HG02870 (cell line): ENCODE measurements at regions not wholly inside any gene's neighbourhood (a gene's known extent, or its start where the extent isn't known, plus 50 kb on each side); places are given as distances from the start of the nearest gene placed in this dataset.

Experiments used
- ATAC-seq: cut with Tn5 transposase; IDR thresholded peaks from one replicate; pipeline ENCODE4 v1.9.1; 2021; ENCODE audit warnings: mild to moderate bottlenecking, moderate library complexity; ENCODE audit not compliant: unreplicated experiment

GRCh38 chr10:78993261-78993945 is 75.4 kb upstream of the ZMIZ1 start:
- ATAC-seq, result no peak

- no peak for ATAC-seq
These were observed 72.6 kb upstream of the ZMIZ1 start for GRCh38 chr10:78995987-78996791.

GRCh38 chr10:78996792-78997129 is 72.0 kb upstream of the ZMIZ1 start:
- ATAC-seq, result no peak

DNA sequence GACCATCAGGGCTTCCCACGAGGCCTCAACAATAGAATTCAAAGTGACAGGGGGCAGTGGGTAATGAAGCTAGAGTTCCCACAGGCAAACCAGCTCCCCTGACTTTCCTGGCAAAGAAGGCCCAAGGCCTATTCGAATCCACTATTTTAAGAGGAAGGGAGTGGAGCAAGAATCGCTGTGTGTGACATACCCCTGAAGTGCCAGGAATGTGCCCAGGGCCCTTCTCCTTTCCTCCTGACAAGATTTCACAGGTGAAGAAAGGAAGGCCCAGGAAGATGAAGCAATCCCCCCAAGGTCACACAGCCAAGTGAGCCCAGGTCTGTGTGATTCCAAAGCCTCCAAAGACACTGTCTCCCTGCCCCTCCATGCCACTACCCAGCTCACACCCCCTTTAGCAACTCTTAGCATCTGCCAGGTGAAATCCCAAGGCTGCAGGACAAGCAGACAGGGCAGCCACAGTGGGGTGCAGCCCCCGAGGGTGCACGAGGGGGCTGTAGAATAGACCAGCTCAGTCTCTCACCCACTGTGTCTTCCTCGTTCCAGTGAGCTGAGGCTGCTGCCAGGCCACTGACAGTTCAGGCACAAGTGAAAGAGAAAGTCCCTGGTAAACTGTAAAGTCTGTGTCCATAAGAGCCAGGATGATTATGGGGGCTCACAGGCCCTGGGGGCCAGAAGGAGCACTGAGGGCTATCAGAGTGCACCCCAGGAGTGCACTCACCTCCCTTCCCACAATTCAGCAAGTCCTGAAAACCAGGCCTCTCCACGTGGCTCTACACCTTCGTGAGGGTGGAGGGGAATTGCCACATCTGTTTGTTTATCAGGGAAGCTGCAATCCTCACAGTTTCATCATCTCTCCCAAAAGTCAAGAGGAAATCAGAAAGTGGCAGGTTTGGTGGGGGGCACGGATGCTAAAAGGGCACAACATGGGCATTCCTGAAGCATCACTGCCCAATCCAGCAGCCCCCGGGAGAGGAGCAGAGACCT is 70.8 kb upstream of the ZMIZ1 start:
- no peak for ATAC-seq

- no peak for ATAC-seq
These were observed 67.5 kb upstream of the ZMIZ1 start for GRCh38 chr10:79001082-79001885.

DNA sequence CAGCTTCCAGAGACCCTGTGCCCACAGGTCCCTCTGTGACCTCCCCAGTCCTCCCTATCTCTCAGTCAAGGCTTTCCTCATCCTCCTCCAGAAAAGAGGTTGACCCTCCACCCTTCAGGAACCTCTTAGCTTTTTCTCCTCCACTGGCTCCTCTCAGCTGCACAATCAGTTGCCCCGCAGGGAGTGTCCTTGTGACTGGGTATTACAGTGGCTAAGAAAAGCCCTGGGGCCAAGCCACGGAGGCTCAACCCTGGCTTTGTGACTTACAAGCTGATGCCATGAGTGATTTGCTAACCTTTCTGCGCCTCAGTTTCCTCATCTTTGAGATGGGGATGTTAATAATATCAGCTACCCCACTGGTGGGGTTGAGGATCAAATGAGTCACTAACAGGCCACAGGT is 66.4 kb upstream of the ZMIZ1 start:
- no peak for ATAC-seq

GRCh38 chr10:79003183-79004100 is 65.3 kb upstream of the ZMIZ1 start:
- ATAC-seq, result no peak

DNA sequence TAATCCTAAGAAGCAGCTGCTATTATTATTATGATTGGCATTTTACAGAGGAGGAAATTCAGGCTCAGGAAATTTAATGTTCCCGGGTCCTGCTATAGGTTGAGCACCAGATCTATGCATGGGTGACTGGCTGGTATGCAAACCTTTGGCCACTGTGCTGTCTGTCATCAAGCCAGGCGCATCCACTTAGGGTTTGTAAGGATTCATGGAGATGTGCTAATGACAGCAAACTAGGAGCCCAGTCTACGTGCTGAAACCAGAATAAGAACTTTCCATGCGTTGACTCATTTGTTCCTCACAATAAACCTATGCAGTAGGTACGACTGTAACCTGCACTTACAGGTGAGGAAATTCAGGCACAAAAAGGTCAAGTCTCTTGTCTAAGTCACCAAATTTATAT is 64.5 kb upstream of the ZMIZ1 start:
- ATAC-seq, result no peak

DNA sequence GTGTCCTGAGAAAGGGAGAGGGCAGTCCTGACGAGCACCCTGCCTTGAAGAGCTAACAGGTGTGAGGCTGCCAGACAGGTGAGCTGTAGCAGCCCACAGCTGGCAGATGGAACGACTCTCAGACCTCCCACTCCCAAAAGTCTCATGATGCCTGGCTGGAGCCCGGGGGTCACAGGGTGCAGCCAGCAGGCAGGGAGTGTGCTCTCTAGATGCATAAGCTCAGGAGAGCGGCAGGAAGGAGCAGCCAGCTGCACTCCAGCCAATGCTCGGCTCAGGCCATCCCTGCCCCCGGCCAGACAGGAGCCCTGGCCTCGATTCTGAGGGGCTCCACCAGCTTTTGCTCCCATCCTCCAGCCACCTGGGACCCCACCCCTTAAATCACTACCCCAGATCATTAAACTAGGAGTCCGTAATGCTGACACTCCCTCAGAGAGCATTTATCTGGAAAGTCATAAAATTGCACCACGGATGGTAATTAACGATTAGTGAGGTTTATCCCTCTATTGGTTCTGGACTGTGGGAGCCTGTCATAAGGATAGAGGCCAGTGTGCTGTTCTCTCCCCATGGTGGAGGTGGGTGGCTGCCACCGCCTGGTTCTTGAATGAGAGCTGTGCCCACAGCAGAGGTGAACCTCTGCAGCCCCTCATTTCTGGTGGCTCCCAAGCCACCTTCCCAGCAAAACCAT is 63.5 kb upstream of the ZMIZ1 start:
- ATAC-seq, result no peak

- ATAC-seq, result no peak
These were observed 61.7 kb upstream of the ZMIZ1 start for GRCh38 chr10:79007018-79007417.

GRCh38 chr10:79007421-79008319 is 61.1 kb upstream of the ZMIZ1 start:
- no peak for ATAC-seq

GRCh38 chr10:79009145-79009544 is 59.6 kb upstream of the ZMIZ1 start:
- no peak for ATAC-seq

DNA sequence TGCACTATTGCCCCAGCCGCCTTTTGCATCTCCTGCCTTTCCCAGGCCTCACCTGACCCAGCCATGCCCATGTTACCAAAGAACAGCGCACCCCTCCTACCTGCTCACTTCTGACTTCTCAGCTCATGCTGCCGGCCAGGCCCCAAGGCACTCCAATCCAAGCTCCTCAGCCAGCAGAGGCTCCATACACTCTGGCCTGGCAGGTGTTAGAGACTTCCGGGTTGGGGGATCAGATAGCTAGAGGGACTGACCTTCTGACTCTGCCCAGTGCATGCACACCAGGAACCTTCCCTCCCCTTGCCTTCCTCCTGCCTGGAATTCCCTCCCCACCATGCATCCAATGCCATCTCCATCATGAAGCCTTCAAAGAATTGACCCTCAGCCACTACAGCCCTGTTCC is 56.2 kb upstream of the ZMIZ1 start:
- ATAC-seq, result no peak

GRCh38 chr10:79013406-79013987 is 55.3 kb upstream of the ZMIZ1 start:
- ATAC-seq, result no peak

DNA sequence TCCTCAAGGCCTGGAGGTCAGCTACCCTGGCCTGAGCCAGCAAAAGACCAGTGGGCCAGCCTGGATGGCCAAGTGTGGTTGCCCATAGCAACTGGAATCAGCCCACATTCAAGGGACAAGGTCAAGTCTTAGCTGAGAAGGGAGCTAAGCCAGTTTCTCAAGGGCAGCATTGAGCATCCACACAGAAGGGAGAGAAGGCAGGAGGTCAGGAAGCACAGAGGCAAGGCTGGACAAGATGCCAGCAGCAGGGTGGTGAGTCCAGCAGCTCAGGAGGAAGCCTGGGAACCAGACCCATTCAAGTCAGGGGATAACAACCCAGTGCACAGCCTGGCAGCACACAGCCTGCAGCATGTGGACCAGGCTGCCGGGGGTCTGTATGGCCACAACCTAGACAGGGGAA is 54.0 kb upstream of the ZMIZ1 start:
- no peak for ATAC-seq

DNA sequence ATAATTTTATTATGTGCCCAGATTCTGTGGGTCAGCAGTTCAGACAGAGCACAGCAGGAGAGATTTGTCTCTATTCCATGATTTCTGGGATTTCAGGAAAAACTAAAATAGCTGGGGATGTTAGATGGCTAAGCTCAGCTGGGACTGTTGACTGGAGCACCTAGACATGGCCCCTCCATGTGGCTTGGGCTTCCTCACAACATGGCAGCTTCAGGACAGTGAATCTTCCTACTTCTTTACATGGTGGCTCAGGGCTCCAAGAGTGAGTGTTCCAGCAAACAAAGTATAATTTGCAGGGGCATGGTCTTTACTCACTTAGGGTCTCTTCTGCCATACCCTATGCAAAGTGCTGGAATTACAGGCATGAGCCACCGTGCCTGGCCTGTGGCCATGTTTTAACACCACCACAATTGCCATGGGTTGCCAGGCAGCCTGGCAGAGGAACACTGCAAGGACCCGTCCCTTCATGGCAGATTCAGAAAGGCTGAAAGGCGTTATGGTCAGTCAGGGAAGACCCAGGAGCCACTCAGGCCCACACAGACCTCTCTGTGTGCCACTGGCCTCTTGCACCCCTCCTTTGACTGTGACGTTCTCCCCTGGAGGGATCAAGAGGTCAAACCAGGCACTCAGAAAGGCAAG is 50.8 kb upstream of the ZMIZ1 start:
- ATAC-seq, result no peak

- ATAC-seq, result no peak
These were observed 50.2 kb upstream of the ZMIZ1 start for GRCh38 chr10:79018521-79019011.
